ENCODE measurements at regions not wholly inside any gene's neighbourhood (a gene's known extent, or its start where the extent isn't known, plus 50 kb on each side); places are given as distances from the start of the nearest gene placed in this dataset.
A peak's percentile ranks its signal among the peaks of the same experiment; 100 is the strongest.

GRCh38 chr6:90424580-90424979 is 127.9 kb upstream of the BACH2 start:
- no peaks in the 10 kb centered on the region for H3K36me3 ChIP-seq (ENCODE audit: control insufficient read depth, insufficient read depth, low read length)
- H3K9me3 ChIP-seq (ENCODE audit: control insufficient read depth in 2 of 2, low read length in 2 of 2) = peaks cover 3 to 5% of the 10 kb centered on the region in 2 experiments
- H3K4me1 ChIP-seq (ENCODE audit: control insufficient read depth, insufficient read depth, low read length, poor library complexity, severe bottlenecking) = peaks cover 9% of the 10 kb centered on the region
- H3K4me3 ChIP-seq (ENCODE audit: low read depth, low read length) = peak overlapping the region; percentile 83
- H3K4me3 Mint-ChIP-seq = peak overlapping the region in 3 of 4 donors; percentile 51 to 85 (median 83)
- H3K27ac ChIP-seq (ENCODE audit: insufficient read depth, low read length, poor library complexity, severe bottlenecking) = peak overlapping the region; percentile 65
- DNase-seq (peak in 1 of 3 donors; percentile 41), ATAC-seq (ENCODE audit: low read depth in 2 of 2) (no peak)
- peaks cover 0 to 6% (median 4%) of the 10 kb centered on the region in 7 donors for H3K9me3 Mint-ChIP-seq
- peaks cover 11 to 18% (median 16%) of the 10 kb centered on the region in 4 donors for H3K4me1 Mint-ChIP-seq
- peak overlapping the region; percentile 79 to 87 (median 83) for H3K27ac Mint-ChIP-seq
- no peaks in the 10 kb centered on the region for H3K36me3 Mint-ChIP-seq
- H3K27me3 Mint-ChIP-seq = peaks cover 11% of the 10 kb centered on the region
- no peaks in the 10 kb centered on the region for H3K27me3 ChIP-seq (ENCODE audit: control insufficient read depth, insufficient read depth, low read length)

- Mint-ChIP-seq H3K4me1 (peaks cover 11 to 18% (median 17%) of the 10 kb centered on the region in 4 donors), H3K27ac (peak overlapping the region in 1 of 3 donors; percentile 66), H3K4me3 (no peak overlapping the region), H3K27me3 (peaks cover 6% of the 10 kb centered on the region), H3K9me3 (peaks cover 0 to 2% (median 0%) of the 10 kb centered on the region in 7 donors), H3K36me3 (peaks cover 4% of the 10 kb centered on the region)
- H3K4me3 ChIP-seq (ENCODE audit: low read depth, low read length) = no peak overlapping the region
- peaks cover 9% of the 10 kb centered on the region for H3K4me1 ChIP-seq (ENCODE audit: control insufficient read depth, insufficient read depth, low read length, poor library complexity, severe bottlenecking)
- no peaks in the 10 kb centered on the region for H3K27me3 ChIP-seq (ENCODE audit: control insufficient read depth, insufficient read depth, low read length)
- DNase-seq (no peak), ATAC-seq (ENCODE audit: low read depth in 2 of 2) (no peak)
- no peak overlapping the region for H3K27ac ChIP-seq (ENCODE audit: insufficient read depth, low read length, poor library complexity, severe bottlenecking)
- no peaks in the 10 kb centered on the region for H3K9me3 ChIP-seq (ENCODE audit: control insufficient read depth in 2 of 2, low read length in 2 of 2)
- no peaks in the 10 kb centered on the region for H3K36me3 ChIP-seq (ENCODE audit: control insufficient read depth, insufficient read depth, low read length)
Observed at GRCh38 chr6:90421666-90422065, 125.0 kb upstream of the BACH2 start.

GRCh38 chr6:90420500-90420899 is 123.9 kb upstream of the BACH2 start:
- Histone ChIP-seq H3K9me3 (ENCODE audit: control insufficient read depth in 2 of 2, low read length in 2 of 2) (no peaks in the 10 kb centered on the region), H3K27ac (ENCODE audit: insufficient read depth, low read length, poor library complexity, severe bottlenecking) (no peak overlapping the region), H3K36me3 (ENCODE audit: control insufficient read depth, insufficient read depth, low read length) (no peaks in the 10 kb centered on the region), H3K4me1 (ENCODE audit: control insufficient read depth, insufficient read depth, low read length, poor library complexity, severe bottlenecking) (peaks cover 3% of the 10 kb centered on the region), H3K27me3 (ENCODE audit: control insufficient read depth, insufficient read depth, low read length) (no peaks in the 10 kb centered on the region), H3K4me3 (ENCODE audit: low read depth, low read length) (no peak overlapping the region)
- Mint-ChIP-seq H3K4me1 (peaks cover 11 to 13% (median 11%) of the 10 kb centered on the region in 4 donors), H3K27me3 (peaks cover 6% of the 10 kb centered on the region), H3K36me3 (peaks cover 4% of the 10 kb centered on the region), H3K9me3 (peaks cover 0 to 2% (median 0%) of the 10 kb centered on the region in 7 donors), H3K4me3 (peak overlapping the region in 1 of 4 donors; percentile 17), H3K27ac (no peak overlapping the region)
- ATAC-seq (ENCODE audit: low read depth in 2 of 2) = no peak
- DNase-seq = no peak

GRCh38 chr6:90417385-90417784 is 120.7 kb upstream of the BACH2 start:
- Mint-ChIP-seq H3K27ac (no peak overlapping the region), H3K27me3 (peaks cover 7% of the 10 kb centered on the region), H3K9me3 (peaks cover 0 to 3% (median 0%) of the 10 kb centered on the region in 7 donors), H3K36me3 (peaks cover 7% of the 10 kb centered on the region), H3K4me3 (no peak overlapping the region), H3K4me1 (peaks cover 11 to 28% (median 17%) of the 10 kb centered on the region in 4 donors)
- Histone ChIP-seq H3K27ac (ENCODE audit: insufficient read depth, low read length, poor library complexity, severe bottlenecking) (no peak overlapping the region), H3K36me3 (ENCODE audit: control insufficient read depth, insufficient read depth, low read length) (no peaks in the 10 kb centered on the region), H3K4me1 (ENCODE audit: control insufficient read depth, insufficient read depth, low read length, poor library complexity, severe bottlenecking) (peaks cover 23% of the 10 kb centered on the region), H3K9me3 (ENCODE audit: control insufficient read depth in 2 of 2, low read length in 2 of 2) (no peaks in the 10 kb centered on the region), H3K4me3 (ENCODE audit: low read depth, low read length) (no peak overlapping the region), H3K27me3 (ENCODE audit: control insufficient read depth, insufficient read depth, low read length) (no peaks in the 10 kb centered on the region)
- DNase-seq (no peak), ATAC-seq (ENCODE audit: low read depth in 2 of 2) (no peak)

GRCh38 chr6:90416322-90416721 is 119.7 kb upstream of the BACH2 start:
- Mint-ChIP-seq H3K36me3 (peaks cover 7% of the 10 kb centered on the region), H3K4me1 (peaks cover 11 to 38% (median 25%) of the 10 kb centered on the region in 4 donors), H3K4me3 (no peak overlapping the region), H3K27me3 (peaks cover 7% of the 10 kb centered on the region), H3K9me3 (peaks cover 0 to 3% (median 0%) of the 10 kb centered on the region in 7 donors), H3K27ac (no peak overlapping the region)
- H3K36me3 ChIP-seq (ENCODE audit: control insufficient read depth, insufficient read depth, low read length) = no peaks in the 10 kb centered on the region
- ATAC-seq (ENCODE audit: low read depth in 2 of 2) (no peak), DNase-seq (no peak)
- H3K9me3 ChIP-seq (ENCODE audit: control insufficient read depth in 2 of 2, low read length in 2 of 2) = no peaks in the 10 kb centered on the region
- no peak overlapping the region for H3K4me3 ChIP-seq (ENCODE audit: low read depth, low read length)
- peaks cover 33% of the 10 kb centered on the region for H3K4me1 ChIP-seq (ENCODE audit: control insufficient read depth, insufficient read depth, low read length, poor library complexity, severe bottlenecking)
- H3K27me3 ChIP-seq (ENCODE audit: control insufficient read depth, insufficient read depth, low read length) = no peaks in the 10 kb centered on the region
- H3K27ac ChIP-seq (ENCODE audit: insufficient read depth, low read length, poor library complexity, severe bottlenecking) = no peak overlapping the region

- Histone ChIP-seq H3K4me1 (ENCODE audit: control insufficient read depth, insufficient read depth, low read length, poor library complexity, severe bottlenecking) (peaks cover 39% of the 10 kb centered on the region), H3K27me3 (ENCODE audit: control insufficient read depth, insufficient read depth, low read length) (no peaks in the 10 kb centered on the region), H3K36me3 (ENCODE audit: control insufficient read depth, insufficient read depth, low read length) (no peaks in the 10 kb centered on the region), H3K27ac (ENCODE audit: insufficient read depth, low read length, poor library complexity, severe bottlenecking) (no peak overlapping the region), H3K4me3 (ENCODE audit: low read depth, low read length) (no peak overlapping the region), H3K9me3 (ENCODE audit: control insufficient read depth in 2 of 2, low read length in 2 of 2) (no peaks in the 10 kb centered on the region)
- H3K36me3 Mint-ChIP-seq = peaks cover 7% of the 10 kb centered on the region
- peaks cover 11 to 43% (median 33%) of the 10 kb centered on the region in 4 donors for H3K4me1 Mint-ChIP-seq
- no peak for ATAC-seq (ENCODE audit: low read depth in 2 of 2)
- peak overlapping the region in 1 of 4 donors; percentile 76 for H3K4me3 Mint-ChIP-seq
- H3K9me3 Mint-ChIP-seq = peaks cover 0 to 3% (median 0%) of the 10 kb centered on the region in 7 donors
- H3K27ac Mint-ChIP-seq = peak overlapping the region; percentile 55 to 92 (median 86)
- DNase-seq = no peak
- peaks cover 10% of the 10 kb centered on the region for H3K27me3 Mint-ChIP-seq
Observed at GRCh38 chr6:90415178-90415577, 118.5 kb upstream of the BACH2 start.

GRCh38 chr6:90414352-90414751 is 117.7 kb upstream of the BACH2 start:
- peaks cover 7% of the 10 kb centered on the region for H3K36me3 Mint-ChIP-seq
- H3K4me3 Mint-ChIP-seq = peak overlapping the region in 3 of 4 donors; percentile 86 to 88 (median 86)
- Histone ChIP-seq H3K27me3 (ENCODE audit: control insufficient read depth, insufficient read depth, low read length) (no peaks in the 10 kb centered on the region), H3K4me3 (ENCODE audit: low read depth, low read length) (peak overlapping the region; percentile 69), H3K27ac (ENCODE audit: insufficient read depth, low read length, poor library complexity, severe bottlenecking) (peak overlapping the region; percentile 38), H3K9me3 (ENCODE audit: control insufficient read depth in 2 of 2, low read length in 2 of 2) (no peaks in the 10 kb centered on the region), H3K4me1 (ENCODE audit: control insufficient read depth, insufficient read depth, low read length, poor library complexity, severe bottlenecking) (peaks cover 39% of the 10 kb centered on the region), H3K36me3 (ENCODE audit: control insufficient read depth, insufficient read depth, low read length) (no peaks in the 10 kb centered on the region)
- H3K27ac Mint-ChIP-seq = peak overlapping the region; percentile 90 to 100 (median 92)
- H3K4me1 Mint-ChIP-seq = peaks cover 11 to 47% (median 38%) of the 10 kb centered on the region in 4 donors
- H3K27me3 Mint-ChIP-seq = peaks cover 15% of the 10 kb centered on the region
- H3K9me3 Mint-ChIP-seq = peaks cover 0 to 3% (median 0%) of the 10 kb centered on the region in 7 donors
- ATAC-seq (ENCODE audit: low read depth in 2 of 2) (no peak), DNase-seq (no peak)

GRCh38 chr6:90413867-90414266 is 117.2 kb upstream of the BACH2 start:
- DNase-seq (peak; percentile 64 to 93 (median 83)), ATAC-seq (ENCODE audit: low read depth in 2 of 2) (peak; percentile 89 to 92)
- H3K4me3 ChIP-seq (ENCODE audit: low read depth, low read length) = peak overlapping the region; percentile 69
- no peaks in the 10 kb centered on the region for H3K27me3 ChIP-seq (ENCODE audit: control insufficient read depth, insufficient read depth, low read length)
- peak overlapping the region; percentile 63 to 88 (median 86) for H3K4me3 Mint-ChIP-seq
- H3K27ac Mint-ChIP-seq = peak overlapping the region; percentile 90 to 100 (median 92)
- peaks cover 0 to 3% (median 0%) of the 10 kb centered on the region in 7 donors for H3K9me3 Mint-ChIP-seq
- peak overlapping the region; percentile 38 for H3K27ac ChIP-seq (ENCODE audit: insufficient read depth, low read length, poor library complexity, severe bottlenecking)
- no peaks in the 10 kb centered on the region for H3K36me3 ChIP-seq (ENCODE audit: control insufficient read depth, insufficient read depth, low read length)
- H3K36me3 Mint-ChIP-seq = peaks cover 6% of the 10 kb centered on the region
- no peaks in the 10 kb centered on the region for H3K9me3 ChIP-seq (ENCODE audit: control insufficient read depth in 2 of 2, low read length in 2 of 2)
- peaks cover 11 to 52% (median 39%) of the 10 kb centered on the region in 4 donors for H3K4me1 Mint-ChIP-seq
- H3K27me3 Mint-ChIP-seq = peaks cover 15% of the 10 kb centered on the region
- peaks cover 39% of the 10 kb centered on the region for H3K4me1 ChIP-seq (ENCODE audit: control insufficient read depth, insufficient read depth, low read length, poor library complexity, severe bottlenecking)
